ENCODE measurements at regions not wholly inside any gene's neighbourhood (a gene's known extent, or its start where the extent isn't known, plus 50 kb on each side); places are given as distances from the start of the nearest gene placed in this dataset.

DNA sequence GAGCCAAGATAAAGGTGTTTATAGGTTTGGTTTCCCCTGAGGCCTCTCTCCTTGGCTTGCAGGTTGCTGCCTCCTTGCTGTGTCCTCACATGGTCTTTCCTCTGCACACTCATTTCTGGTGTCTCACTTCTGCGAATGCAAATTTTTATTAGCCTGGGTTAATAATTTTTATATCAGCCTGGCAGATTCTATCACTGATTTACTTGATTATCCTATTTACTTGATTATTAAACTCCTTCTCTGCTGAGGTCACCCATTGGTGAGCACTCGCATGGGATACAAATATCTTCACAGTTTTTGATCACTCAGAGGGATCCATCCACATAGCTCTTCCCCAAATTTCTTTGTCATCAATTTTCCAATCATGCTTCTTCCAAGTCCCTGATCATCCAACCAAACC is 90.9 kb upstream of the IGLL5 start:
- H3K27me3 ChIP-seq (ENCODE audit: insufficient read depth, low read depth, low read length), result no peaks in the 10 kb centered on the region
- H3K9me3 ChIP-seq (ENCODE audit: low read length), result no peaks in the 10 kb centered on the region
- H3F3A ChIP-seq (ENCODE audit: insufficient read depth, low read length, poor library complexity, severe bottlenecking), result no peaks in the 10 kb centered on the region
- TF ChIP-seq TAF1 (IDR thresholded peaks at IDR 0.05; ENCODE audit: low read depth) (no peak), POLR2AphosphoS5 (IDR thresholded peaks at IDR 0.05) (no peak), EP300 (conservative IDR thresholded peaks at IDR 0.05; ENCODE audit: poor library complexity, severe bottlenecking) (no peak)
- TF ChIP-seq, protein P1, sequence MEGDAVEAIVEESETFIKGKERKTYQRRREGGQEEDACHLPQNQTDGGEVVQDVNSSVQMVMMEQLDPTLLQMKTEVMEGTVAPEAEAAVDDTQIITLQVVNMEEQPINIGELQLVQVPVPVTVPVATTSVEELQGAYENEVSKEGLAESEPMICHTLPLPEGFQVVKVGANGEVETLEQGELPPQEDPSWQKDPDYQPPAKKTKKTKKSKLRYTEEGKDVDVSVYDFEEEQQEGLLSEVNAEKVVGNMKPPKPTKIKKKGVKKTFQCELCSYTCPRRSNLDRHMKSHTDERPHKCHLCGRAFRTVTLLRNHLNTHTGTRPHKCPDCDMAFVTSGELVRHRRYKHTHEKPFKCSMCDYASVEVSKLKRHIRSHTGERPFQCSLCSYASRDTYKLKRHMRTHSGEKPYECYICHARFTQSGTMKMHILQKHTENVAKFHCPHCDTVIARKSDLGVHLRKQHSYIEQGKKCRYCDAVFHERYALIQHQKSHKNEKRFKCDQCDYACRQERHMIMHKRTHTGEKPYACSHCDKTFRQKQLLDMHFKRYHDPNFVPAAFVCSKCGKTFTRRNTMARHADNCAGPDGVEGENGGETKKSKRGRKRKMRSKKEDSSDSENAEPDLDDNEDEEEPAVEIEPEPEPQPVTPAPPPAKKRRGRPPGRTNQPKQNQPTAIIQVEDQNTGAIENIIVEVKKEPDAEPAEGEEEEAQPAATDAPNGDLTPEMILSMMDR (IDR thresholded peaks at IDR 0.05; ENCODE audit: poor library complexity, severe bottlenecking), result no peak
- H3K36me3 ChIP-seq (ENCODE audit: insufficient read depth, low read length), result no peaks in the 10 kb centered on the region
- H3K9me2 ChIP-seq (ENCODE audit: insufficient read depth, low read length), result no peaks in the 10 kb centered on the region
- H3K9ac ChIP-seq (ENCODE audit: low read length), result no peak overlapping the region
- no peaks in the 10 kb centered on the region for H4K20me1 ChIP-seq (ENCODE audit: insufficient read depth)
- no peaks in the 10 kb centered on the region for H3K79me2 ChIP-seq (replicated peaks; ENCODE audit: insufficient read depth, low read length)
- no peak overlapping the region for H3K27ac ChIP-seq (ENCODE audit: low read length)
- no peak overlapping the region for H3K4me3 ChIP-seq (ENCODE audit: low read length)
- H3K4me2 ChIP-seq (ENCODE audit: low read length), result no peak overlapping the region
- H2AFZ ChIP-seq (ENCODE audit: low read depth, low read length), result no peak overlapping the region

- Histone ChIP-seq H3K9me3 (ENCODE audit: low read length) (no peaks in the 10 kb centered on the region), H3K27ac (ENCODE audit: low read length) (no peak overlapping the region), H2AFZ (ENCODE audit: low read depth, low read length) (no peak overlapping the region), H3K9ac (ENCODE audit: low read length) (no peak overlapping the region), H3K36me3 (ENCODE audit: insufficient read depth, low read length) (no peaks in the 10 kb centered on the region), H3F3A (ENCODE audit: insufficient read depth, low read length, poor library complexity, severe bottlenecking) (no peaks in the 10 kb centered on the region), H3K4me3 (ENCODE audit: low read length) (no peak overlapping the region), H3K4me2 (ENCODE audit: low read length) (no peak overlapping the region), H3K79me2 (replicated peaks; ENCODE audit: insufficient read depth, low read length) (no peaks in the 10 kb centered on the region), H3K27me3 (ENCODE audit: insufficient read depth, low read depth, low read length) (no peaks in the 10 kb centered on the region), H4K20me1 (ENCODE audit: insufficient read depth) (no peaks in the 10 kb centered on the region), H3K9me2 (ENCODE audit: insufficient read depth, low read length) (no peaks in the 10 kb centered on the region)
- TF ChIP-seq, protein P1 (IDR thresholded peaks at IDR 0.05; ENCODE audit: poor library complexity, severe bottlenecking), result no peak
- TF ChIP-seq SMC3 (conservative IDR thresholded peaks at IDR 0.05; ENCODE audit: poor library complexity), result no peak
- TF ChIP-seq TAF1 (IDR thresholded peaks at IDR 0.05; ENCODE audit: low read depth), result no peak
- TF ChIP-seq RAD21 (conservative IDR thresholded peaks at IDR 0.05), result no peak
- no peak for TF ChIP-seq MXI1 (conservative IDR thresholded peaks at IDR 0.05; ENCODE audit: poor library complexity, severe bottlenecking)
- TF ChIP-seq EZH2 (IDR thresholded peaks at IDR 0.05; ENCODE audit: borderline replicate concordance, insufficient read depth, low read length, poor library complexity, severe bottlenecking), result no peak
- no peak for TF ChIP-seq POLR2AphosphoS5 (IDR thresholded peaks at IDR 0.05)
- no peak for TF ChIP-seq EP300 (conservative IDR thresholded peaks at IDR 0.05; ENCODE audit: poor library complexity, severe bottlenecking)
- no peak for TF ChIP-seq REST (IDR thresholded peaks at IDR 0.05; ENCODE audit: borderline replicate concordance)
These were observed 89.4 kb upstream of the IGLL5 start for GRCh38 chr22:22798232-22798616.

Data from neural cell (in vitro differentiated cells).